ENCODE measurements at regions not wholly inside any gene's neighbourhood (a gene's known extent, or its start where the extent isn't known, plus 50 kb on each side); places are given as distances from the start of the nearest gene placed in this dataset.

DNA sequence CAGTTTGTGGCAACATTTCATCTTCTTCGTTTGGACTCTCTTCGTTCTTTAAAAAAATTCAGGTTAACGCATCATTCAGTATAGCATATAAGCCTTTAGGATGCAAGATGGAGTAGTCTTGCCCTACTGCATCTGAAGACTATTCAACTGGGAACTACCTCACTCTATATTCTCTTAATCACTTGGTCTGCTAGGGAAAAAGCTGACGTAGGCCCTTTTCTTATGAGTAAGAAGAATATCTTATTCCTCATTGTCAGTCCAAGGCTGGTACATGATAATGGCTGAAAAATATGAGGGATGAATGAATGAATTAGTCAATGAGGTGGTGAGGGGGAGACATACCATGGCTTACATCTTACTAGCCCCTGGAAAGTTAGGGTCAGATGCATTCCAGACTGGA lies 294.2 kb downstream of the GPATCH2 start:
- no peaks in the 10 kb centered on the region for H3K4me1 ChIP-seq (replicated peaks)
- DNase-seq (ENCODE audit: low read depth in 1 of 2, low spot score in 2 of 2) = no peak
- H3K9me3 ChIP-seq (replicated peaks) = no peaks in the 10 kb centered on the region
- no peak overlapping the region for H3K27ac ChIP-seq
- no peaks in the 10 kb centered on the region for H3K36me3 ChIP-seq
- no peaks in the 10 kb centered on the region for H3K27me3 ChIP-seq (replicated peaks)
- no peak overlapping the region for H3K4me3 ChIP-seq

DNA sequence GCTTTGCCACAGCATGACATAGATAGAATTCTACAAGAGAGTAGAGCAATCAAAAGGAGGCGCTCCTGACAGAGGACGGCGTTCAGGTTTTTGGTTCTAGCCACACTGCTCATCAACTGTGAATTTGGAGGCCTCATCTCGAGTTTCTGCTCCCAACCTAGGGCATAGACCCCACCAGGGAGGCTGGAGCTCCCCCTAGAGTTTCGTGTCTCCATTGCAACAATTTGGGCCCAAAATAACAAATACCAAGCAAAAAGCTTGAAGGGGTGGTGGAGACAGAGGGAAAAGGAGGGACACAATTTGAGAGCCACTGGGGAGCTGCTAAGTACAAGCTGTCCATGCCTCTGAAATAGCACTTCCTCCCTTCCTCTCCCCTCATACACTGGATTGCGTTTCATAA lies 297.0 kb downstream of the GPATCH2 start:
- no peaks in the 10 kb centered on the region for H3K27me3 ChIP-seq (replicated peaks)
- H3K4me3 ChIP-seq = no peak overlapping the region
- no peak overlapping the region for H3K27ac ChIP-seq
- no peaks in the 10 kb centered on the region for H3K36me3 ChIP-seq
- no peak for DNase-seq (ENCODE audit: low read depth in 1 of 2, low spot score in 2 of 2)
- H3K9me3 ChIP-seq (replicated peaks) = no peaks in the 10 kb centered on the region
- H3K4me1 ChIP-seq (replicated peaks) = no peaks in the 10 kb centered on the region

DNA sequence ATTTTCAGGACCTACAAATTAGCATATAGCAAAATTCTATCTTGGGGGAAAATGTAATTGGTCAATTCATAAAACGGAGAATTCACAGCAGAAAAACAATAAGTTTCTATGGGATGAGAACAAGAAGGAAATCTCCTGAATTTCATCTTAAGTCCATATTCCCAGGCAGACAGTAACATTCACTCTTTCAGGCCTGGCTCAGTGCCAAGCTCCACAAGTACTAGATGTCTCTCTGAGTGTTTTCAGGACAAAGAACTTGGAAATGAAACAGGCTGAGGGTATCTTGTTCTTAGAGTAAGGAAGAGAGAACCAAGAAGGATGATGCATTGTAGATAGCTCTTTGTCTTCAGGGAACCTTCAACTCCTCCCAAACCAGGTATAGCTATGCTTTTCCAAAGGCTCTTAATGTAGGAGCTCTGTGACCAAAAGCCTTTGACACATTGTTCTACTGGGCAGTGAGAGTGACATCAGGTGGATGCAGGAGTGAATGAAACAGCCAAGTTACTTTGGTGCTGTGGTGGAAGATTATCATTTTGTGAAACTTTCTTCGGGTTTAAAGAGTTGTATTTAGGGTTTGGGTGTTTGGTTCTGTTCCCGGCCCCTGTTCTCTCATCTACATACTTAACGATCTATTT lies 298.3 kb downstream of the GPATCH2 start:
- H3K27me3 ChIP-seq (replicated peaks) = no peaks in the 10 kb centered on the region
- no peak overlapping the region for H3K4me3 ChIP-seq
- H3K9me3 ChIP-seq (replicated peaks) = no peaks in the 10 kb centered on the region
- H3K4me1 ChIP-seq (replicated peaks) = no peaks in the 10 kb centered on the region
- no peak for DNase-seq (ENCODE audit: low read depth in 1 of 2, low spot score in 2 of 2)
- no peak overlapping the region for H3K27ac ChIP-seq
- H3K36me3 ChIP-seq = no peaks in the 10 kb centered on the region

DNA sequence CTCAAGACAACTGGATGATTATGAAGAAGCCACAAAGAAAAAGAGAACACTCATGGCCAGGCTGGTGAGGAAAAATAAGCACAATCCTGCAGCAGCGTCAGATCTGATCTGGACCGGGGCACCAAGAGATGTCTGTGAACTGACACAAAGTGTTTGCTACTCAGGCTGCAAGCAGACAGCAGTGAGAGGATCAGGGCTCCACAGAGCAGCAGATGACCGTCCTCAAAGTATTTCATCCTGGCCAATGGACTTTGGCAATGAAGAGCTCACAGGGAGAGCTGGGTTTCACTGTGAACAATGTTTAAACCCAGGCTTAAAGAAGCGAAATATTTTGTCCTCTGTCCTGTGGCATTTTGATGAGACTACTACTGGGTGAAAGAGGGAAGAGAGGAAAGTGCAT lies 299.2 kb downstream of the GPATCH2 start:
- Histone ChIP-seq H3K27ac (no peak overlapping the region), H3K4me3 (no peak overlapping the region), H3K36me3 (no peaks in the 10 kb centered on the region), H3K27me3 (replicated peaks) (no peaks in the 10 kb centered on the region), H3K4me1 (replicated peaks) (no peaks in the 10 kb centered on the region), H3K9me3 (replicated peaks) (no peaks in the 10 kb centered on the region)
- DNase-seq (ENCODE audit: low read depth in 1 of 2, low spot score in 2 of 2) = no peak

DNA sequence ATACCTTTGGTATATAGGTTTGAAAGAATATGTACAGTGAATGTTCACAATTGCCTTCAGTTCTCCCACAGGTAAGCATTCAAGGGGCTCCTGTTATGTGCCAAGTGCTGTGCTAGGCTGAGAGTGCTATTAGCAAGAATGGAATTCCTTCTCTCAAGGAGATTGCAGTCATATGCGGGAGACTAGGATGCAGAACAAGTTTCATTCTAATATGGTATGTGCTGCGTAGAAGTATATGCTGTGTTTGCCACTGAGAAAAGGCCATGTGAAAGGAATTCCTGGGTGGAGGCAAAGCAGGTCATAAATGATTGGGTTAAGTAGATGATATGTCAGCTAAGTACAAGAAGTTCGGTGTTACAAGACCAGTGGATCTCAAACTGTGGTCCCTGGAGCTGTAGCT lies 303.0 kb downstream of the GPATCH2 start:
- no peaks in the 10 kb centered on the region for H3K27me3 ChIP-seq (replicated peaks)
- no peaks in the 10 kb centered on the region for H3K36me3 ChIP-seq
- DNase-seq (ENCODE audit: low read depth in 1 of 2, low spot score in 2 of 2) = no peak
- H3K4me3 ChIP-seq = no peak overlapping the region
- no peaks in the 10 kb centered on the region for H3K4me1 ChIP-seq (replicated peaks)
- H3K9me3 ChIP-seq (replicated peaks) = no peaks in the 10 kb centered on the region
- no peak overlapping the region for H3K27ac ChIP-seq

DNA sequence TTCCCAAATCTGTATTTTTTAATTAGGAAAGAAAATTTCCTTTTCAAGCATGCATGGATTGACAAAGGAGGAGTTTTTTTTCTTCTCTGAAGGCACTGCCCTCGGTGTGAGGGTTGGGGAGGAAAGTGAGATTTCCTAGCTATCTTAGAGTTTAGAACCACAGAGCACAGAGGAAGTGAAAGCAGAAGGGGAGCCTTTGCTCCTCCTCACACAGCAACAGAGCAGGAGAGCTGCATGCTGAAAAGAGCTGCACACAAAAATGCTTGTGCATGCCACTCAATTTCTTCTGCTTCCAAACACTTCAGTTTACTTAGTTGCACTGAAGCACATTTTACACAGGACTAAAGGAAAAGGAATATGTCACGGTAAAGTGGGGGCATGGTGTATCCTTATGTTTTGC lies 308.1 kb downstream of the GPATCH2 start:
- Histone ChIP-seq H3K27ac (no peak overlapping the region), H3K27me3 (replicated peaks) (0 out of 2 replicates have a peak, but pooled peaks cover 2% of the 10 kb centered on the region), H3K4me1 (replicated peaks) (no peaks in the 10 kb centered on the region), H3K9me3 (replicated peaks) (no peaks in the 10 kb centered on the region), H3K4me3 (no peak overlapping the region), H3K36me3 (no peaks in the 10 kb centered on the region)
- DNase-seq (ENCODE audit: low read depth in 1 of 2, low spot score in 2 of 2) = no peak

DNA sequence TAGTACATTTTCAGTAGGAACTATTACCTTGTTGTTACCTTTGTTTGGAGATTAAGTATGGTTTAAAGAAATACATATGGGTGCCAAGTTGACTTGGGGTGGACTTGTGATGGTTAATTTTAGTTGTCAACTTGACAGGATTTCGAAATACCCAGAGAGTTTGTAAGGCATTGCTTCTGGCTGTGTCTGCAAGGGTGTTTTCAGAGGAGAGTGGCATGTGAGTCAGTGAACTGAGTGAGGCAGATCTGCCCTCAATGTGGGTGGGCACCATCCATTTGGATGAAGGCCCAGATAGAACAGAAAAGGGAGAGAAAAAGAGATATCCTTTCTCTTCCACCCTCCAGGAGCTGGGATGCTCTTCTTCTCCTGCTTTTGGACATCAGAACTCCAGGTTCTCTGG lies 315.5 kb downstream of the GPATCH2 start:
- DNase-seq (ENCODE audit: low read depth in 1 of 2, low spot score in 2 of 2) = no peak
- Histone ChIP-seq H3K4me3 (no peak overlapping the region), H3K27ac (no peak overlapping the region), H3K36me3 (no peaks in the 10 kb centered on the region), H3K9me3 (replicated peaks) (0 out of 2 replicates have a peak, but pooled peaks cover 3% of the 10 kb centered on the region), H3K4me1 (replicated peaks) (no peaks in the 10 kb centered on the region), H3K27me3 (replicated peaks) (no peaks in the 10 kb centered on the region)

DNA sequence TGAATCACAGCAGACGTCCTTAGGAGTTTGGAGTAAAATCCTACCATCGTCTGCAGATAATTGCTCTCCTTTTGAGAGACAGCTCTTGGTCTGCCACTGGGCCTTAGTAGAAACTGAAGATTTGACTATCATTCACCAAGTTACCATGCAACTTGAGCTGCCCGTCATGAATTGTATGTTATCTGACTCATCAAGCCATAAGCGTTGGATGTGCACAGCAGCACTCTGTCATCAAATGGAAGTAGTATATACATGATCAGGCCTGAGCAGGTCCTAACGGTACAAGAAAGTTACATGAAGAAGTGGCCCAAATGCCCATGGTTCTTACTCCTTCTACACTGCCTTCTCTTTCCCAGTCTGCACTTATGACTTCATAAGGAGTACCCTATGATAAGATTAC lies 317.8 kb downstream of the GPATCH2 start:
- H3K9me3 ChIP-seq (replicated peaks) = 0 out of 2 replicates have a peak, but pooled peaks cover 3% of the 10 kb centered on the region
- no peaks in the 10 kb centered on the region for H3K36me3 ChIP-seq
- H3K4me1 ChIP-seq (replicated peaks) = no peaks in the 10 kb centered on the region
- H3K27ac ChIP-seq = no peak overlapping the region
- H3K27me3 ChIP-seq (replicated peaks) = no peaks in the 10 kb centered on the region
- DNase-seq (ENCODE audit: low read depth in 1 of 2, low spot score in 2 of 2) = no peak
- H3K4me3 ChIP-seq = no peak overlapping the region

DNA sequence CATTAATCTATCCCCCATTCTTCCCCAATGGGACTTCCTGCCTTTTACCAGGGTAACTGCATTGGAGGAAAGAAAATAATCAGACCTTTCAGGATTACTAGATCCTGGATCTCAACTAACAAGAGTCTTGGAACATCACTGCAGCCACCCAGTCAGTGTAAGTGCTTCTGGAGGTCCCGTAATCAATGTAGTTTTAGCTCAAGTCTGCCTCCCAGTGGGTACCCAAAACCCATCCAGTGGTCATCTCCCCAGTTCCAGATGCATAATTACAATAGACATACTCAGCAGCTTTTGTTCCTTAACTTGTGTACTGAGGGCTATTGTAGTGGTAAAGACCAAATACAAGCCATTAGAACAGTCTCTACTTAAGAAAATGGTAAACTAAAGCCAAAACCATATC lies 319.1 kb downstream of the GPATCH2 start:
- H3K9me3 ChIP-seq (replicated peaks) = 0 out of 2 replicates have a peak, but pooled peaks cover 3% of the 10 kb centered on the region
- H3K4me3 ChIP-seq = no peak overlapping the region
- H3K27ac ChIP-seq = no peak overlapping the region
- no peaks in the 10 kb centered on the region for H3K4me1 ChIP-seq (replicated peaks)
- DNase-seq (ENCODE audit: low read depth in 1 of 2, low spot score in 2 of 2) = no peak
- no peaks in the 10 kb centered on the region for H3K36me3 ChIP-seq
- H3K27me3 ChIP-seq (replicated peaks) = no peaks in the 10 kb centered on the region

DNA sequence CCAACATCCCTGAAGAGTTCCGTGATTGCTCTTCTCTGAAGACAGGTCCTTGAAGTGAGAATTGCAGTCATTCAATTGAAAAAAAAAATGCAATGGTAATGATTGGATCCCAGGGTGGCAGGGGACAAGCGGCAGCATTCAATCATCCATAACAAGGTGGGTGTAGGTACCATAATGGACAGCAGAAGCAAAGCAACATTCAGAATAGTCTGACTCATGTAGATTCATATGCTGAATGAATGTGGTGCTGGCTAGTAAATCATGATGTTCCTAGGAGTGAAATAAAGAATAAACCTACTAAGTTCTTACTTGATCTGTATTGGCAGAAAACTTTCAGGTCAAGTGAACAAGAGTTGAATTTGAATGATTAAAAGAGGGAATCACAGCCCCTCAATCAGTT lies 319.6 kb downstream of the GPATCH2 start:
- Histone ChIP-seq H3K27ac (no peak overlapping the region), H3K27me3 (replicated peaks) (no peaks in the 10 kb centered on the region), H3K4me3 (no peak overlapping the region), H3K9me3 (replicated peaks) (0 out of 2 replicates have a peak, but pooled peaks cover 3% of the 10 kb centered on the region), H3K36me3 (no peaks in the 10 kb centered on the region), H3K4me1 (replicated peaks) (no peaks in the 10 kb centered on the region)
- DNase-seq (ENCODE audit: low read depth in 1 of 2, low spot score in 2 of 2) = no peak

DNA sequence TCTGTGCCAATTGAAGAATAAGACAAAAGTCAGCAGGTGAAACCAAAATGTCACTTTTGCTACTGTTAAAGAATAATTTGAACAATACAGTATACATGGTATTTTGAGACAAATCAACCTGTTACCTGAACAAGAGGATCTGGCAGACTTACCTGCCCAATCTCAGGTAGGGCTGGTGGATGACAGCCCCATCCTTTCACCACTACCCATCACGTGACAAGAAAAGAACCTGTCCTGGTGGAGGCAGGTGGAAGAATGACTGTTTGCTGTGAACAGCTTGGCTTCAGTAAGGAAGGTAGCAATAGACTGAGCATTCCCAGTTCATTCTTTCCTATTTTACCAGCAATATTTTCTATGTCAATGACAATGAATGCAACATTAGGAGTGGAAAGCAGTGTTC lies 349.6 kb downstream of the GPATCH2 start:
- H3K4me1 ChIP-seq (replicated peaks) = no peaks in the 10 kb centered on the region
- H3K4me3 ChIP-seq = no peak overlapping the region
- no peak overlapping the region for H3K27ac ChIP-seq
- H3K27me3 ChIP-seq (replicated peaks) = no peaks in the 10 kb centered on the region
- DNase-seq (ENCODE audit: low read depth in 1 of 2, low spot score in 2 of 2) = no peak
- no peaks in the 10 kb centered on the region for H3K9me3 ChIP-seq (replicated peaks)
- H3K36me3 ChIP-seq = no peaks in the 10 kb centered on the region

DNA sequence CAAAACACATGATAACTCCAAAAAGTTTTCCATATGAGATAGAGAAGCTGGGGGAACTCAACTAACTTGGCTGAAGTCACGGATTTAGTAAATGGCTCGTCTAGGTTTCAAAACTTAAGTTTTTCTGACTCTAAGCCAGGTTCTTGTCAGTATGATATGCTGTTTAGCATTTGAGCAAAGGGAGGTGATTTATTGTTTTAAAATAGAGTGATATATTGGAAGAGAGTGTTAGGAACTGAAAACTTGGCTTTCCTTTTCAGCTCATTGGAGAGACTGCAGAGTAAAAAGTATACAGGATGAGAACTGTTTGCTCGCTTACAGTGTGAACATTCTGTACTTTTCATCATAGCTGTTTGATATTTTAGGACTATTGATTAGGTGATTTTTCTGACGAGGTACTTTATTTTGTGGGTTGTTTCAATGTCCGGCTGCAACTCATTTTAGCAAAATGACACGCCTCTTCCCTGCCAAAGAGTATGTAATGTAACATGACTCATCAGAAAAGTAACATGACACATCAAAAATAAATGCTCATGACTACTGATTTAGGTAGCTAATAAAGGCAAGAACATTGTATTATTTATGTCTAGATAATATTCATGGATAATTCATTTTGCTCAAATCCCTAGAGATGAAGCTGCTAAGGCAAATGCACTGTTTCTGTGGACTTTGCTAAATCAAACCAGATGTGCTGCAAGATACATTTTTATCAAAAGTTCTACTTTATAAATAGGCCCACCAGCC lies 355.1 kb downstream of the GPATCH2 start:
- DNase-seq (ENCODE audit: low read depth in 1 of 2, low spot score in 2 of 2) = peak in 1 of 2 experiments; percentile 10
- Histone ChIP-seq H3K4me3 (no peak overlapping the region), H3K4me1 (replicated peaks) (0 out of 2 replicates have a peak, but pooled peaks cover 6% of the 10 kb centered on the region), H3K36me3 (no peaks in the 10 kb centered on the region), H3K9me3 (replicated peaks) (no peaks in the 10 kb centered on the region), H3K27ac (peak overlapping the region; percentile 43), H3K27me3 (replicated peaks) (no peaks in the 10 kb centered on the region)

DNA sequence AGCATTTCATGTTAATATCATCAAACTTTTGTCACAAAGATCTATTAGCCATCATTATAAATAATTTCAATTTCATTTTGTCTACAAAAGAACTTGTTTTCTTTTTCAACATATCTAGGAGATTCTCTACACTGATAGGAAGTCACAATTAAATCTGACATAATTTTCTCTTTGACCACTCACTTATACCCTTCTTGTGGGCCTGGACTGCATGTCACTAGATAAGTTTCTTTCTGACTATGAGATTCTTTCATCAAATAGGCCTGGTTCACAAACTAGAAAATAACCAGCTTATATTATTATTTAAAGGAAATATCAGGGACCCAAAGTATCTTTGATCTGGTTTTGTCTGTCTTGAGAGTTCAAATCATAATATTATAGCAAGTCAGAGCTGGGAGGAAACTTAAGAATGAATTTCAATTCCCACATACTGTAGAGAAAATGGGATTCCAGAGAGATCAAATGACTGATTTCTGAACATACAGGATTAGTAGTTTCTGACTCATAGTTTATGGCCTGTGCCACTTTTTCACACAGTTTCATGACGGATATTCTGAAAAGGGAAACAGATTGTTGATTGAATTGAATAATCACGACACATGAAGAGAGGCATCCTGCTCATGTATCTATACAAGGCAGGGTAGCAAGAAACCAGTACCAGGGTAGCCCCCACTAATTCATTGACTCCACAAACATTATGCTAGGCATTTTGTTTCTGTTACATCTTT lies 355.8 kb downstream of the GPATCH2 start:
- H3K9me3 ChIP-seq (replicated peaks) = no peaks in the 10 kb centered on the region
- DNase-seq (ENCODE audit: low read depth in 1 of 2, low spot score in 2 of 2) = no peak
- no peak overlapping the region for H3K4me3 ChIP-seq
- no peaks in the 10 kb centered on the region for H3K27me3 ChIP-seq (replicated peaks)
- 0 out of 2 replicates have a peak, but pooled peaks cover 6% of the 10 kb centered on the region for H3K4me1 ChIP-seq (replicated peaks)
- H3K27ac ChIP-seq = peak overlapping the region; percentile 43
- H3K36me3 ChIP-seq = no peaks in the 10 kb centered on the region

DNA sequence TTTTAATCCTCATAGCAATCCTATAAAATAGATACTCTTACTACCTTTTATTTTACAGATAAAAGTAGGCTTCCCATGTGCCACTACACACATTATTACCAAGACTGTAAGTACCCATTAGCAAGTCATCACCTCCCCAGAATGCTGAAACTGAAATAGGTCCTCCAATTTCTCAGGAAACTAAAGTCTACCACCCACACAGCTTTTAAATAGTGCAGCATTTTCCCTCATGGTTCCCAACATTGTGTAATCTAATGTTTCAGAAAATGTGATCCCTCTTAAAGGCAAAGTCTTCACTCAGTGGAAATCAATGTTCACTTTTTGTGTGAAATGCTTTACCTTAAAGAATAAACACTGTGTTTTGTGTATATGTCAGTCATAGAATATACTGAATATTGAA lies 356.5 kb downstream of the GPATCH2 start:
- no peak for DNase-seq (ENCODE audit: low read depth in 1 of 2, low spot score in 2 of 2)

More for the DNA sequence above, 356.5 kb downstream of the GPATCH2 start:
- Histone ChIP-seq H3K27ac (no peak overlapping the region), H3K9me3 (replicated peaks) (no peaks in the 10 kb centered on the region), H3K4me3 (no peak overlapping the region), H3K4me1 (replicated peaks) (0 out of 2 replicates have a peak, but pooled peaks cover 6% of the 10 kb centered on the region), H3K36me3 (no peaks in the 10 kb centered on the region), H3K27me3 (replicated peaks) (no peaks in the 10 kb centered on the region)

All from SJSA1 (cell line).